ENCODE measurements at regions not wholly inside any gene's neighbourhood (a gene's known extent, or its start where the extent isn't known, plus 50 kb on each side); places are given as distances from the start of the nearest gene placed in this dataset.

DNA sequence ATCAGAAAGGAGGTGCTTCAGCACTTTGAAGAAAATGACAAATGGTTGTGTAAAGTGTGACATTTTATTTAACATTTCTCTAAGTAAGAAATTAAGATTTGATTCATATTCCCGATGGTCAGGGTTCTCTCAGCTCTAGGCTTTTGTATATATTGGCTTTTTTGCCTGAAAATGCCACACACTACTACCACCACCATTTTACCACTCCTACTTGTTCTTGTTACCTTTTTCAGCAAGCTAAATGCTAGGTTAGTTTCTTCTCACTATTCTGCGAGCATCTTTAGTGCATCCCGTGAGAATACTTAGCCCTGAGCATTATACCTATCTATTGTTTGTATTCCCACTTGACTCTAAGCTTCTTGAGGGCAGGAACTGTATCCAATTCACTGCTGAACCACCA, 177.6 kb upstream of the MTNR1B start:
- H3K27me3 ChIP-seq (ENCODE audit: control insufficient read depth, insufficient read depth, low read length), result no peaks in the 10 kb centered on the region
- no peaks in the 10 kb centered on the region for H3K36me3 ChIP-seq (replicated peaks; ENCODE audit: control insufficient read depth, insufficient read depth, low read length)
- DNase-seq, result no peak
- no peak overlapping the region for H3K4me3 ChIP-seq (ENCODE audit: insufficient read depth, low read depth, low read length)

DNA sequence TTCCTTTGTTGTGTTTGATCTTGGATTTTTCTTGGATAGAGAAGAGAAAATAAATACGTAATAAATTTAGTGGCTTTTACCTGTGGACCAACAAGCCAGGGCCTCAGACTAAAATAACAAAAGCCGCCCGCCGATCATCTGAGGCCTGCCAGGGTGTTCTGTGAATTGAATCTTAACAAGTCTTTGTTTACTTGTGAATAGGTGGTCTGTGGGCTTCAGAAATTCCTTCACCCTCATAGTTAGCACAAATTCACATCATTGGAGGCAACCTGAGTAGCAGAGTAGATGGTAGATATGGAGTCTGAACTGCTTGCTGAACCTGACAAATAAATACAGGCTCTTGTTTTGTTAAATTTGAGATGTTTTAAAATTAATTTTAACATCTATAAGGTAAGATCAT, 176.3 kb upstream of the MTNR1B start:
- Histone ChIP-seq H3K4me3 (ENCODE audit: insufficient read depth, low read depth, low read length) (no peak overlapping the region), H3K36me3 (replicated peaks; ENCODE audit: control insufficient read depth, insufficient read depth, low read length) (no peaks in the 10 kb centered on the region), H3K27me3 (ENCODE audit: control insufficient read depth, insufficient read depth, low read length) (no peaks in the 10 kb centered on the region)
- peak; percentile 22 for DNase-seq

DNA sequence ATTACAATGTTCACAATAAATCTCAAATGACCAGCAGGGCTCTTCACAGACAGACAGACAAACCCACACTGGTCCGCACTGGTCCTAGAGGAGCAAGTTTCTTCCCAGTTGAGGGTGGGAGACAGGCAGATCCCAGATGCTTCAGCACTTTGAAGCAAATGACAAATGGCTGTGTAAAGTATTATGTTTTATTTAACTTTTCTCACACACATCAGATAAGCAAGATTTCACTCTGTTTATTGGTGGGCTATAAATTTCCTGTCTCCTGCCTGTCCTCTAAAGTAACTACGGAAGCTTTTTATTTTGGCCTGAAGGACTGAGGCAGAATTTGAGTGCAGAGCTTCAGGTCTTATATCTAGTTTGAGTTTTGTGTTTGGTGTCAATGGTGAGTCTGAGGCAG, 174.7 kb upstream of the MTNR1B start:
- H3K36me3 ChIP-seq (replicated peaks; ENCODE audit: control insufficient read depth, insufficient read depth, low read length), result no peaks in the 10 kb centered on the region; the same call in 1 of the 2 replicates
- no peak for DNase-seq
- H3K4me3 ChIP-seq (ENCODE audit: insufficient read depth, low read depth, low read length), result no peak overlapping the region
- H3K27me3 ChIP-seq (ENCODE audit: control insufficient read depth, insufficient read depth, low read length), result no peaks in the 10 kb centered on the region

DNA sequence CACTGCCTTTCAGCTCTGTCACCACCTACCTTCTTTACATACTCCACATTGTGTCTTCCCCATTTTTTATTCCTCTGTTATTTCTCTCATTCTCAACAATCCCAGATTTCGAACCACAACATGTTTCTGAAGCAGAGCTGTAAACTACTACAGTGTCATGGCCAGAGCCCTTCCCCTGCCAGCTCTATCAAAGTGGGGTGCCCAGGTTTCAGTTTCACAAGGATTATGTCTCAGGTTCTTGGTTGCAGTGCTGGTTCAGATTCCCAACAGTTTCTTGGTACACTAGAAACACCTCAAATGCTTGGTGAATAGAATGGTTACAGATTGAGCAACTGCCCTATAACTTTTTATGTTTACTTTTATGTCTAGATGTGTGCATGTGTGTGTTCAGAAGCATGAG, 172.7 kb upstream of the MTNR1B start:
- Histone ChIP-seq H3K4me3 (ENCODE audit: insufficient read depth, low read depth, low read length) (no peak overlapping the region), H3K27me3 (ENCODE audit: control insufficient read depth, insufficient read depth, low read length) (no peaks in the 10 kb centered on the region), H3K36me3 (replicated peaks; ENCODE audit: control insufficient read depth, insufficient read depth, low read length) (no peaks in the 10 kb centered on the region; the same call in 1 of the 2 replicates)
- no peak for DNase-seq

DNA sequence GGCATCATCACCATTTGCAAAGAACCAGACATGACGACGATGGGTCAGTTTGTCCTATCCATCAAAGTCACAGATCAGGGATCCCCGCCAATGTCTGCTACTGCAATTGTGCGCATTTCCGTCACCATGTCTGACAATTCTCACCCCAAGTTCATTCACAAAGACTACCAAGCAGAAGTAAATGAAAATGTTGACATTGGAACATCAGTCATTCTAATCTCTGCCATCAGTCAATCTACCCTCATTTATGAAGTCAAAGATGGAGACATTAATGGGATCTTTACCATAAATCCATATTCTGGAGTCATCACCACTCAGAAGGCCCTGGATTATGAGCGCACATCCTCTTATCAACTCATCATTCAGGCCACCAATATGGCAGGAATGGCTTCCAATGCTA, 171.6 kb upstream of the MTNR1B start:
- no peak overlapping the region for H3K4me3 ChIP-seq (ENCODE audit: insufficient read depth, low read depth, low read length)
- no peak for DNase-seq

DNA sequence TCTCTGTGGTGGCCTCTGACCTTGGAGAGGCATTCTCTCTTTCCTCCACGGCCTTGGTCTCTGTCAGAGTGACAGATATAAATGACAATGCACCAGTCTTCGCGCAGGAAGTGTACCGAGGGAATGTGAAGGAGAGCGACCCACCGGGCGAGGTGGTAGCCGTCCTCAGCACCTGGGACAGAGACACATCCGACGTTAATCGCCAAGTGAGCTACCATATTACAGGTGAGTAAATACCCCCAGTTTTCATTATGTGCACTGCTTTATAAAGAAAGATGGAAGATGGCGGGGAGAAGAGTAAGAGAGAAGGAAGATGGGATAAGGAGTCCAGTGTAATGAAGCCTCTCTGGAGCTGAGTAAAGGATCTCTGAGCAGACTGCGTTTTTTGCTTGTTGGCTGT, 167.8 kb upstream of the MTNR1B start:
- DNase-seq, result no peak
- H3K27me3 ChIP-seq (ENCODE audit: control insufficient read depth, insufficient read depth, low read length), result no peaks in the 10 kb centered on the region

More for the DNA sequence above, 171.6 kb upstream of the MTNR1B start:
- no peaks in the 10 kb centered on the region; the same call in 1 of the 2 replicates for H3K36me3 ChIP-seq (replicated peaks; ENCODE audit: control insufficient read depth, insufficient read depth, low read length)
- no peaks in the 10 kb centered on the region for H3K27me3 ChIP-seq (ENCODE audit: control insufficient read depth, insufficient read depth, low read length)

DNA sequence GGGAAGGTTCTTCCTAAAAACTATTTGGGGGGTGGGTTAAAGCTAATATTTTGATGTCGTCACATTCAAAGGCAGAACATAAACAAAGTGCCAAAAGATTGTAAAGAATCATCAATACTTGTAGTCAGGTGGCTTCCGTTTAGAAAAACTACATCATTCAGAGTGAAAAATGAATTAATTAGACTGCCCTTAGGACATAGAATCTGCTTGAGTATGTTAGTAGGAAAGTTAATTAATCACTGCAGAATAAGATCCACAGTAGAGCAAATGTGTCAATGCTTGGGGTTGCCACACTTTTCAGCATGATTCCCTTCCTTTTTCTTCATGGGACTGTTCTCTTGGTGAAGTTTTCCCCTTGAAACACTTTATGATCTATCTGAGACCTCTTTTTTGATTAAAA, 166.8 kb upstream of the MTNR1B start:
- H3K36me3 ChIP-seq (replicated peaks; ENCODE audit: control insufficient read depth, insufficient read depth, low read length), result no peaks in the 10 kb centered on the region; the same call in 1 of the 2 replicates
- DNase-seq, result no peak
- H3K4me3 ChIP-seq (ENCODE audit: insufficient read depth, low read depth, low read length), result no peak overlapping the region
- H3K27me3 ChIP-seq (ENCODE audit: control insufficient read depth, insufficient read depth, low read length), result no peaks in the 10 kb centered on the region

More for the DNA sequence above, 167.8 kb upstream of the MTNR1B start:
- Histone ChIP-seq H3K4me3 (ENCODE audit: insufficient read depth, low read depth, low read length) (no peak overlapping the region), H3K36me3 (replicated peaks; ENCODE audit: control insufficient read depth, insufficient read depth, low read length) (no peaks in the 10 kb centered on the region; the same call in 1 of the 2 replicates)

DNA sequence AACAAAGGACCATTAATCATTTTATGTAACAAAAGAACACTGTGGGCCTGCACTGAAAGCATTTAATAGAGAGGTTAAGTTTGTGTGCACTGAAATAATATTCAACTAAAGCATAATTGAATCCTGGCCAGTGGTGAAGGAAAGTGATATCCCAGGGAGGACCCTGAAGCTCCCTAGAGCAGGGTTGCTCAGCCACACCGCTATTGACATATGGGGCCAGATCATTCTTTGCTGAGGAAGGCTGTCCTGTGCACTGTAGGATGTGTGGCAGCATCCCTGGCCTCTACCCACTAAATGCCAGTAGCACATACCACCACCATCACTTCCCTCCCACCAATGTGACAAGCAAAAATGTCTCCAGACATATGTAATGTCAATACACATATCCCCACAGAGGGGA, 166.1 kb upstream of the MTNR1B start:
- Histone ChIP-seq H3K36me3 (replicated peaks; ENCODE audit: control insufficient read depth, insufficient read depth, low read length) (no peaks in the 10 kb centered on the region; the same call in 1 of the 2 replicates), H3K4me3 (ENCODE audit: insufficient read depth, low read depth, low read length) (no peak overlapping the region), H3K27me3 (ENCODE audit: control insufficient read depth, insufficient read depth, low read length) (no peaks in the 10 kb centered on the region)
- no peak for DNase-seq

DNA sequence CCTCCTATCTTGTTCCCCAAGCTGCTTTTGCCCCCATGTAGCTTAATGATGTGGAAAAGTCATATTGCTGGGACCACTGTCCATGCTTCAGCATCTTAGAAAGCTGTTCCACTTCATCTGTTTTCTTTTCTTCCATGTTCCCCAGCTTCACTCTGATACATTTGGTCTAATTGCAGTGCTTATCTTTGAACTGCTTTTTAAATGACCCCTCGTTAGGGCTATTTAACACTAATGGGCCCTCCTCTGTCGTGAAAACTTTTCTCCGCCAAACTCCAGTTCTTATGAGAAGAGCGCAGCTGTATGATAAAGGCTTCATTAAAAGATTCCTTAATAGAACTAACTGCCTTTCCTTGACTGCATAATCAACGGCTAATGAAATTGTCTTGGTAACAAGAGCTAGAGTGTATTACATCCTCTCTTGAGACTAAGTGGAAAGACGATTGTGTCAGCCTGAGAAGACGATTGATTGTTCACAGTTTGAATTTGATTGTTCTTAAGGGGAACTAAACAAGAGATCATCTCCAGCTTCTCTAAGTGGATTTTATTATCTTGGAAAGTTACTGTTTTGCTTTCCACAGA, 165.0 kb upstream of the MTNR1B start:
- Histone ChIP-seq H3K4me3 (ENCODE audit: insufficient read depth, low read depth, low read length) (no peak overlapping the region), H3K27me3 (ENCODE audit: control insufficient read depth, insufficient read depth, low read length) (no peaks in the 10 kb centered on the region), H3K36me3 (replicated peaks; ENCODE audit: control insufficient read depth, insufficient read depth, low read length) (no peaks in the 10 kb centered on the region)
- no peak for DNase-seq

DNA sequence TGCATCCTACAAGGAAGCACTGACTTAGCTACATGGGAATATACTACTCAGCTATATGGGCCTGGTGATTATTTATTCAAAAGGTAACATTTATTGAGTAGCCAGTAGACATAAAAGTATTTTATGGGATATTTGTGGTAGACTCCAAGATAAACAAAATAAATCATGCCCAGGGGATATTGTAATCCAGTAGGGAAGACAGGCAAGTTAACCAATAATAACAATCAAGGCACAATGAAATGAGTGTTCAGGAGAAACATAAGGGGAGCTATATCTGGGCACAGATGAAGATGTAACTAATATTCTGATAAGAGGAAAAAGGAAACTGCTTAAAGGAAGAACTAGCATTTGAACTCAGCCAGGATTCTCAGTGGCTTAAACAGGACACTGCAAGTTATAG, 161.4 kb upstream of the MTNR1B start:
- H3K36me3 ChIP-seq (replicated peaks; ENCODE audit: control insufficient read depth, insufficient read depth, low read length), result no peaks in the 10 kb centered on the region
- H3K4me3 ChIP-seq (ENCODE audit: insufficient read depth, low read depth, low read length), result no peak overlapping the region
- no peaks in the 10 kb centered on the region for H3K27me3 ChIP-seq (ENCODE audit: control insufficient read depth, insufficient read depth, low read length)

DNA sequence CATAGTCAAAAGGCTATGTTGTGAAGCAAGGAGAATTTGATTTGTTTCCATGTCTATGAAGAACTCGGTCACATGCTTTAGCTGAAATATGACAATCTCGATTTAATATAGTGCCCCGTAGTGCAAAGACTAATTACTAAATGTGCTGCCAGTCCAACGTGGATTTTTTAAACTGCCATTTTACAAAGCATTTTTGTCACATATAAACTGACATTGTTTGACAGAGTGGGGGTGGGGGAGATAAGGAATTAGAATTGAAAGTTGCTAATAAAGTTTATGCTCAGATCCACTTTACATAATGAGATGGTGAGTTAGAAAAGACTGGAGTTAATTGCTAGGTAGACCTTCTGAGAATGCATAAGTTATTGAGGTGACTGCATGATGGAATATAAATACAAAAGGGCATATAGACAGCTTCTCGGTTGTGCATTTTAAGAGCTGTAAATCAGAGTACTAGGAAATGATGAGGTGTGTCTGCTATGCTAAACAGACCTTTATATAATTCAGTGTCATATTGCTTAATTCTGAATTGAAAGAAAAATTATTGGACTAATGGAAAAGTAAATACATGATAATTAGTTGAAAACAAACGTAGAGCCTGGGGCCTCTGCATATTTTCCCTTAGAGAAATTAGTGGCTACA, 158.9 kb upstream of the MTNR1B start:
- Histone ChIP-seq H3K4me3 (ENCODE audit: insufficient read depth, low read depth, low read length) (no peak overlapping the region), H3K27me3 (ENCODE audit: control insufficient read depth, insufficient read depth, low read length) (no peaks in the 10 kb centered on the region), H3K36me3 (replicated peaks; ENCODE audit: control insufficient read depth, insufficient read depth, low read length) (no peaks in the 10 kb centered on the region)
- DNase-seq, result no peak

More for the DNA sequence above, 161.4 kb upstream of the MTNR1B start:
- no peak for DNase-seq

DNA sequence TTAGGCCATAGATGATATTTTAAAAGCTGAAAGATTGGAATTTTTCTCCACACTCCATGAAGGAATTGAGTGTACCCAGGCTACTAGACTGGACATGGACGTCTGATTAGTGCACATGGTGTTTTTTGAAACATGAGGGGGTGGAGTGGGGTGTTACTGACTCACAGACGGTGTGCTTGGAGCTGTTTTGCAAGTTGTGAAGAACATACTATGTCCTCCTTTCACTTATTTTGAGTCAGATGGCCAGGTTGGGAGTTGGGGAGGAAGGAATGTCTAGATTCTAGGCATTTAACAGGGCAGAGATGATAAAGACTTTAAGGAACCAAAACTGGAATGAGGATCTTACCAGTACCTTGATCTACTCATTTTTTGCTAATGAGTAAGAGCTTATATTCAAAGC, 158.1 kb upstream of the MTNR1B start:
- Histone ChIP-seq H3K27me3 (ENCODE audit: control insufficient read depth, insufficient read depth, low read length) (no peaks in the 10 kb centered on the region), H3K4me3 (ENCODE audit: insufficient read depth, low read depth, low read length) (no peak overlapping the region), H3K36me3 (replicated peaks; ENCODE audit: control insufficient read depth, insufficient read depth, low read length) (no peaks in the 10 kb centered on the region)
- no peak for DNase-seq

DNA sequence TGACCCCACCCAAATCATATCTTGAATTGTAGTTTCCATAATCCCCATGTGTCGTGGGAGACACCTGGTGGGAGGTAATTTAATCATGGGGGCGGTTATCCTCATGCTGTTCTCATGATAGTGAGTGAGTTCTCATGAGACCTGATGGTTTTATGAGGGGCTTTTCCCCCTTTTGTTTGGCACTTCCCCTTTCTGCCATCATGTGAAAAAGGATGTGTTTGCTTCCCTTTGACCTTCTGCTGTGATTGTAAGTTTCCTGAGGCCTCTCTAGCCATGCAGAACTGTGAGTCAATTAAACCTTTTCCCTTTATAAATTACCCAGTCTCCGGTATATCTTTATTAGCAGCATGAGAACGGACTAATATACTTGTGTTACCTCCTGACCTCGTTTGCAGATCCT, 156.6 kb upstream of the MTNR1B start:
- DNase-seq, result no peak
- no peaks in the 10 kb centered on the region for H3K36me3 ChIP-seq (replicated peaks; ENCODE audit: control insufficient read depth, insufficient read depth, low read length)
- H3K4me3 ChIP-seq (ENCODE audit: insufficient read depth, low read depth, low read length), result no peak overlapping the region
- H3K27me3 ChIP-seq (ENCODE audit: control insufficient read depth, insufficient read depth, low read length), result no peaks in the 10 kb centered on the region

DNA sequence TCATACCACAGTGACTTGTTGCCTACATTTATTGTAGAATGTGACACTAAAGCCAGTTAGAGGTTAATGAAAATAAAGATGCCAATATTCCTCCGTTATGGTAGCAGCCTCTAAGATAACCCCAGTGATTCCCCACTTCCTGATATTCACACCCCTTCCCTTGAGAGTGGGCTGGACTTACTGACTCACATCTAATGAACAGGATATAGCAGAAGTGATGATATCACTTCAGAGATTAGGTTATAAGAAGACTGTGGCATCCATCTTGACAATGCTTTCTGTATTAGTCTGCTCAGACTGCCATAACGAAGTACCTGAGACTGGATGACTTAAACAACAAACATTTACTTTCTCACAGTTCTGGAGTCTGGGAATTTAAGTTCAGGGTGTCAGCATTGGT, 149.6 kb upstream of the MTNR1B start:
- no peaks in the 10 kb centered on the region for H3K36me3 ChIP-seq (replicated peaks; ENCODE audit: control insufficient read depth, insufficient read depth, low read length)
- no peak for DNase-seq
- no peak overlapping the region for H3K4me3 ChIP-seq (ENCODE audit: insufficient read depth, low read depth, low read length)
- H3K27me3 ChIP-seq (ENCODE audit: control insufficient read depth, insufficient read depth, low read length), result no peaks in the 10 kb centered on the region

DNA sequence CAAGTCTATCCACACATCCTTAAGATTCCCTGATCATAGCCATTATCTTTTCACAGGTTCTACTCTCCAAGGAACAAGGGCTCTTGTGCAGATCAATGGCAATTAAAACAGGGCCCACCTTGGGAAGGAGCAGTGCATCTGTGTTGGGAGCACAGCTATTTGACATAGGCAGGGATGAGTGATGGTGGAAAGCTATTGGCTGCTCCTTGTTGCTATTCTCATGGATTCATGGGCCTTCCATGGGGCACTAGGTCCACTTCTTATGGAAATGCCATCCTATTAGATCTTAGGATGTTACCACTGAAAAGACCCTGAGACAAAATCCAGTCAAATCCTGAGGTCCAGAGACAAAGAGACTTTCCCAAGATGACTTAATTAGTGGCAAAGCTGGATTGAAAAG, 148.6 kb upstream of the MTNR1B start:
- H3K4me3 ChIP-seq (ENCODE audit: insufficient read depth, low read depth, low read length), result no peak overlapping the region
- DNase-seq, result peak; percentile 16

More for the DNA sequence above, 148.6 kb upstream of the MTNR1B start:
- Histone ChIP-seq H3K36me3 (replicated peaks; ENCODE audit: control insufficient read depth, insufficient read depth, low read length) (no peaks in the 10 kb centered on the region), H3K27me3 (ENCODE audit: control insufficient read depth, insufficient read depth, low read length) (no peaks in the 10 kb centered on the region)

Data from H7 (cell line).